Renal pelvis (tissue), 1 donor: ENCODE measurements at regions not wholly inside any gene's neighbourhood (a gene's known extent, or its start where the extent isn't known, plus 50 kb on each side); places are given as distances from the start of the nearest gene placed in this dataset.
"Not testable (repeated sequence)": the region's sequence is repeated elsewhere in the genome, so short reads cannot be mapped to it uniquely, and the experiment has no call there.

Experiments used
- DNase-seq: peaks from one replicate; pipeline ENCODE4 v3.0.0-alpha.2; 2013

GRCh38 chr1:80202118-80202517 lies 1195.6 kb upstream of the ADGRL4 start:
- no peak for DNase-seq

DNA sequence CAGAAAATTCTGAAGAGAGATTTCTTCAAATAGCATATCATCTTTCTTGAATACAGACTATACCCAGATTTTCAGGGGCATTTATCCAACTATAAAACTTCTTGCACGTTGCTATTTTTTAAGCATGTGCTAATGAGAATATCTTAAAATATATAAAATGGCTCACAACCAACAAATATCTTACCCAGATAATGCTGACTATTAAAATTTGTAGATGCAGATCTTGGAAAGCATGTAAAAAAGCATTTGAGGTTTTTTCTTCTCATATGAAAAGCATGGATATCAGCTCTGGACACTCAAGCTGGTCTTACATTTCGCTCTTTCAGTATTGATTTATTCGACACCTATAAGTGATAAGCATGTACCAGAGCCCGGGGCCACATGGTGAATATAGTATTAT lies 1187.7 kb upstream of the ADGRL4 start:
- DNase-seq = no peak

DNA sequence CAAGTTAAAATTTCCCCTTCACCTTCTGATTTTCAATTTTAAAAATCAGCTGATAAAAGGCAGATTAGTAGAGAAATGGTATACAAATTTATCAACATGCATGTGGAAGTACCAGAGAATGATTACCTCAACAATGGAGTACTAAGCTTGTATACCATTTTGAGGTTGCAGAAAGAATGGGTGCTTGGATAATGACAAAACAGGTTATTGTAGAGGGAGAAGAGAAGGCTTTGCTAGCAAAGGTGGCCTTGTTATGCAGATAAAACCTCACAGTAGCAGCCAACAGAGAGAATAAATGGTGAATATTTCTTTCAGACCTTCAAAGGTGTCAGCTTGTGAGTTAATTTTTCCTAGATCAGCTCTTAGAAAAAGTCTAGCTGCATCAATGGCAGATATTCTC lies 1174.9 kb upstream of the ADGRL4 start:
- DNase-seq = no peak

GRCh38 chr1:80171631-80172030 lies 1165.1 kb upstream of the ADGRL4 start:
- DNase-seq = no peak

GRCh38 chr1:80170811-80171485 lies 1164.4 kb upstream of the ADGRL4 start:
- peak; percentile 26 for DNase-seq

DNA sequence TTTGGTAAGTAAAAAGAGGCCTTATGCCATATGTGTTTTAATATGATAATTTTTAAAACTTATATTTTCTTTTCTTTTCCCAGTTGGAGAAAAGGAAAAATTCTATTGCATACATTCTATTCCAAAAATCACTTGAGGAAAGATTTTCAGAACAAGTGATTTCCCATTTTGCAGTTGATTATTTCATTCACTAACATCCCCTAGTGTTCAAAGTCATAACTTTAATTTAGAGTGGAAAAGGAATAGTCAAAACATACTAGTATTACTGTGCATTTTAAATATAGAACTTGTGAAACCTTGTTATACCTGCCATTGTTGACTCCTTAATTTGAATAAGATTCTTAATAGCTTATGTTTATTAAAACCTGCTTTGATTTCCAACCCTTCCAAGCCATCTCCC lies 1157.6 kb upstream of the ADGRL4 start:
- DNase-seq = no peak

DNA sequence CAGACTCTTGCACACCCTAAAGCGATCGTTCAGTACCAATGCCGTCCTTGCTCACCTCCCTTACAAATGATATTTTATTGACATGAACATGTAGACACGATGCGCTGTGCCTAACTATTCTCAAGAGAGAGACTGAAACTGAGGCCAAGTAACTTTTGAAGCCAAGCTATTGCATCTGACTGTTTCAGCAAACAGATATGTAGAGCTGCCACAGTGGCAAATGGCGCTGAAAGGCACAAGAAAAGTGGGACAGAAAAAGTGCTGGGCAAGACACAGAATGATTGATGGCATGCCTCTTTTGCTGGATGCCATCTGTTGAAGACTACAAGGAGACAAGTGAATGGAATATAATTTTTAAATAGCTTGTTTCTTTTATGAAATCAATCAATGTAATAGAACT lies 1157.2 kb upstream of the ADGRL4 start:
- DNase-seq = no peak

- no peak for DNase-seq
Measured at GRCh38 chr1:80158771-80159170, 1152.2 kb upstream of the ADGRL4 start.

DNA sequence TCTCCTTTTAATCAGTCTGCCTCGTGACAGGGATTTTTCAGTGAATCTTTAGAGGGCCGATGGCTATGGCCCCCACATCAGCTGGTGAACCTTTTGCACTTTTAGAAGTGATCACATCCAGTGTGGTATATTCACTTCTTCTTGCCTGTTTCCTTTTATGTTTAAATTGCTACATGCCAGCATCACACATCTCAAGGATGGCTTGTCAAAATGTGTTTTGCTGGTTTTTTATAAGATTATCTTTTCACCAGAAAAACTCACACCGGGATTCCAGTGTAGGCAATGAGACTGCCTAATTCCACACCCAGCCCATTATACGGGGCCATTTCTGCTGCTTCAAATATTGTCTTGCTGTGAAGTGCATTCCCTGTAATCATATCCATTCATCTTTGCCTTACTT lies 1151.7 kb upstream of the ADGRL4 start:
- no peak for DNase-seq

GRCh38 chr1:80155371-80155770 lies 1148.8 kb upstream of the ADGRL4 start:
- DNase-seq = no peak

GRCh38 chr1:80154176-80154575 lies 1147.6 kb upstream of the ADGRL4 start:
- no peak for DNase-seq

GRCh38 chr1:80153762-80154161 lies 1147.2 kb upstream of the ADGRL4 start:
- no peak for DNase-seq

DNA sequence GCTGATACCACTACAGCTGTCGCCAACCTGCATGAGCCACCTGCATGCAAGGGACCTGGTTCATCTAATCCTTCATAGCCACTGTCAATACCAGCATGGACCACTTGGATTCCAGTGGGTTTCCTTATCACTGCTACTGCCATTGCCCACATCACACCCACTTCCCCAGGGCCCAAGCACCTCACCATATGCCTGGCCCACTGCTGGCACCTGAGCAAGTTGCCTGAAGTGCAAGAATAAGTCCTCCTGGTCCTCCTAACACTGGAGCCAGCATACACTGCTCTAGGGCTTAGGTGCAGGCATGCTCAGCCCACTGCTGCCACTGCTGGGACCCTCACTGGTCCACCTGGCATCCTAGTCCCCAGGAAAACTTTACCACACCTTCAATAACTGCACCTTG lies 1136.8 kb upstream of the ADGRL4 start:
- DNase-seq = no peak

GRCh38 chr1:80137946-80138602 lies 1131.5 kb upstream of the ADGRL4 start:
- not testable (repeated sequence) for DNase-seq

DNA sequence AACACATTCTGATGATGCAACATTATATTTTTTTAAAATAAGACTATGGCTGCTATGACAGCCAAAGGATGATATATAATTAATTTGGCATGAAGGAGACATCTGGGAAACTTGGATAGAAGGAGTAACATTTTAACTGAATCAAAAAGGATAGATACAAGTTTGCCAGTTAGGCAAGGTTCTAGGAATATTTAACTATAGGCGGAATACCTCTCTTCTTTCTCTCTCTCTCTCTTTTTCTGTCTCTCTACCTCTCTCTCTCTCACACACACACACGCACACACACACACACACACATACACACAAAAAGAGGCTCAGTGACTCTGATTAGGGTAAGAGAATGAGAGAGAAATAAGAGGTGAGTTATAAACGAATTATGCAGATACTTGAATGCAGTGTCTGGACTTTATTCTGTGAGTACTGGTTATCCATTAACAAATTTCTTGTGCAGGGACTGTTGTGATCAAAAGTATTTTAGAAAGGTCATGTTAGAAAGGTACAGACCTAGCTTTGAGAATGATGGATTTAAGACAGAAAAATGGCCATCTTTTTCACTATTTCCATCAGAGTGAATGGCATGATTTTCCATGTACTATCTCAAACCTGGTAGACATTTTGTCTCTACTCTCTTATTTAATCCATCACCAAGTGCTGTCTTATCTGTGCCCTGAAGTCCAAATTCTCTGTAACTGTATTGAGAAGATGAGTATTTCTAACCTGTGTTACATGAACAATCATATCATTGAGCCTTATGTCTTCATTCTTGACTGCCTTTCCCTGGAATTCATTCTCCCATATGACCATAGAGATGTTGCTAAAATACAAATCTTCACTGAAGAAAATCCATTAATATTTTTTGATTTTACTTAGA lies 1106.9 kb upstream of the ADGRL4 start:
- no peak for DNase-seq

GRCh38 chr1:80101159-80101558 lies 1094.6 kb upstream of the ADGRL4 start:
- DNase-seq = no peak

DNA sequence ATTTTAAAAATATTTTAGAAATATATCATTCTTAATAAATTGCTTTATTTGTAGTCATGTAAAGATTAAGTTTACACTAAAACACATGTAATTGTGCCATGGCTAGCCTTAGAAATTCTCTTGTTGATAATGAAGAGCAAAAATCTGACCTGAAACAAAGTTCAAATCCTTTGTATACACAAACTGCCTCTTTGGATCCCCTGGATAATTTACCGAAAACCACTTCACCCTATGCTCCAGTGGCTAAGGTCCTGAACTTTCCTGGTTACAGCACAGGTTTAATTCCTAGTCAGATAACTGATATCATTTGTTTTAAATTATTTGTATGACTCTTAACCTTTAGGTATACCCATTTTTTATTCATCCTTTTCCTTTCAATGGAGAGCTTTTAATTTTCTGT lies 1093.2 kb upstream of the ADGRL4 start:
- DNase-seq = no peak

DNA sequence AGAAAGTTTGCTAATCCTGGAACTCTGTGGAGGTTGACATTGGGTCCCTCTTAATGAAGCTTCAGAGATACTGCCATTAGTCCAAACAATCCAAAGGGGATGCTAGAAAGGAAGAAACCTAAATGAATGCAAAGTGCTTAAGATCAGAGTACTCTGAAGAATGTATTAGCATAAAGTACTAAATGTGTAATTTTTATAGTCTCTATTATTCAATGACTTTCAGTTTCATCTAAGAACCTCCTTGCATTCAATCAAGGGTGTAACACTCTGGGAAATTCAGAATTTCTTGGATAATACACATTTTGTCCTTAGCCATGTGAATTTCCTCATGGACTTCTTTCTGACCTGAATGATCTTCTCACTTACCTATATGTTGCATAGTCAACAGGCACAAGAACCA lies 1078.5 kb upstream of the ADGRL4 start:
- no peak for DNase-seq

GRCh38 chr1:80083892-80084291 lies 1077.4 kb upstream of the ADGRL4 start:
- DNase-seq = no peak

GRCh38 chr1:80076469-80076868 lies 1069.9 kb upstream of the ADGRL4 start:
- DNase-seq = no peak

DNA sequence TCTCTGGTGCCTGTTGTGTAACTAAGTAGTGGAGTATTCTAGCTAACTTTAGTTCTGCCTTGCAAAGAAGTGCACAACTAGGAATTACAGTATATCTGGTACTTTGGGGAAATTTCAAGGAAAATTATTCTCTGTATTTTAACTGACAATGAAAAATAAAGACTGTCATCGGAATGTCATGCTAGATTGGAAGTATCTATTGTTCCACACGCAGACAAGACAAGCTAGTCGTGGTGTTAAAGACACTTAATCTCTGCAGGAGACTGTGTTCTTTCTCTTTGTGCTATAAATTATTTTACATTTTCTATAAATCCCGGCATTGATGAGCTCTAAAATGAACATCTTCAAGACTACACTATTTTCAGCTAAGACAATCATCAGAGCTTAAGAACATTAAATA lies 1068.8 kb upstream of the ADGRL4 start:
- DNase-seq = no peak

DNA sequence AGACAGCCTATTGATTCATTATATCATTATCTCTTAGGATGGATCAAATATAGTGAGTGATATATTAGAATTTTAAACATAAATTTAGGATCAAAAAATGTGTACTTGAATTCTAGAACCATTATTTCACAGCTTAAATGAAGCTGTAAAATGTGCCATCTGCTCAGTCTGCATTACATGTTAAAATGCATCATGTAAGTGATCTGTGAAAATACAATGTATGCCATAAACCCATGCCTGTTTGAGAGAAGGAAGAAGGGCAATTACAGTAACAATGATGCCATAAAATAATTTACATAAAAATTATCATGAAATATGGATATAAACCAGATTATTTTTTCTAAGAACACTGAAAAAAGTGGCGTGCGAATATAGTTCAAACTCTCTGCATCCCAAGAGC lies 1066.0 kb upstream of the ADGRL4 start:
- no peak for DNase-seq

DNA sequence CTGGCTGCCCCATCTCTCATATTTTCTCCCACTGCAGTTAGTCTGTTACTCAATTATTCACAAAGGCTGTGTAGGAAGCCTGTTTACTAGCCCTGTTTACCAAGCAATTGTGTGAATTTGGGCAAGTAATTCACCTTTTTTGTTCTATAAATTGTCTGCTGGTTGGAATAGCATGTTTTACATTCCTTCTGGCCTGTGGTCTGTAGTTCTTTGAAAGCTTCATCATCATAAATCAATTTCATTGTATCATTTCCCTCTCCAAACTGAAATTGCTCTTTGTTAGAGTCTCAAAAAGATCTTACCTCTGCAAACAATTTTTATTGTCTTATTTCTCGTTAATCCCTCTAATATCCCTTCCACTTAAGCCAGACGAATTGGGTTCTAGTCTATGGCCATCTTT lies 1059.5 kb upstream of the ADGRL4 start:
- DNase-seq = no peak
